ENCODE measurements at regions not wholly inside any gene's neighbourhood (a gene's known extent, or its start where the extent isn't known, plus 50 kb on each side); places are given as distances from the start of the nearest gene placed in this dataset.

GRCh38 chr6:111973927-111974639 lies 79.8 kb upstream of the CCN6 start:
- no peak overlapping the region for H3K4me3 ChIP-seq (ENCODE audit: low read depth, low read length)
- POLR2A ChIA-PET, result interaction anchor here (1.4 to 2.6 kb wide), 2 partner anchors 11 to 49 kb away, joined by 4 to 12 read pairs; no protein-coding TSS in a partner anchor
- CTCF ChIA-PET, result interaction anchor here (1.0 to 3.8 kb wide), 6 partner anchors 9 to 68 kb away, joined by 4 to 18 read pairs (median 7); no protein-coding TSS in a partner anchor
- no peak for TF ChIP-seq CTCF (IDR thresholded peaks at IDR 0.05; ENCODE audit: insufficient read depth, low read length, missing control alignments)
- no peak for DNase-seq (ENCODE audit: low read depth, low spot score)

GRCh38 chr6:111975466-111975865 lies 78.4 kb upstream of the CCN6 start:
- H3K4me3 ChIP-seq (ENCODE audit: low read depth, low read length), result no peak overlapping the region
- no peak for TF ChIP-seq CTCF (IDR thresholded peaks at IDR 0.05; ENCODE audit: insufficient read depth, low read length, missing control alignments)
- no peak for DNase-seq (ENCODE audit: low read depth, low spot score)
- ChIA-PET POLR2A (no interaction called here), CTCF (interaction anchor here (1.6 to 3.8 kb wide), 2 partner anchors 13 to 67 kb away, joined by 5 to 18 read pairs; no protein-coding TSS in a partner anchor)

GRCh38 chr6:111976139-111976538 lies 77.8 kb upstream of the CCN6 start:
- ChIA-PET POLR2A (no interaction called here), CTCF (no interaction called here)
- DNase-seq (ENCODE audit: low read depth, low spot score), result no peak
- TF ChIP-seq CTCF (IDR thresholded peaks at IDR 0.05; ENCODE audit: insufficient read depth, low read length, missing control alignments), result no peak
- no peak overlapping the region for H3K4me3 ChIP-seq (ENCODE audit: low read depth, low read length)

- DNase-seq (ENCODE audit: low read depth, low spot score), result no peak
- H3K4me3 ChIP-seq (ENCODE audit: low read depth, low read length), result no peak overlapping the region
- CTCF ChIA-PET, result interaction anchor here (1.5 to 1.9 kb wide), 2 partner anchors 65 to 268 kb away, joined by 3 to 7 read pairs; no protein-coding TSS in a partner anchor
- POLR2A ChIA-PET, result no interaction called here
- TF ChIP-seq CTCF (IDR thresholded peaks at IDR 0.05; ENCODE audit: insufficient read depth, low read length, missing control alignments), result no peak
Measured at GRCh38 chr6:111978532-111979149, 75.3 kb upstream of the CCN6 start.

- DNase-seq (ENCODE audit: low read depth, low spot score), result no peak
- ChIA-PET CTCF (no interaction called here), POLR2A (no interaction called here)
- TF ChIP-seq CTCF (IDR thresholded peaks at IDR 0.05; ENCODE audit: insufficient read depth, low read length, missing control alignments), result no peak
- H3K4me3 ChIP-seq (ENCODE audit: low read depth, low read length), result no peak overlapping the region
Measured at GRCh38 chr6:111979633-111980032, 74.3 kb upstream of the CCN6 start.

- no peak overlapping the region for H3K4me3 ChIP-seq (ENCODE audit: low read depth, low read length)
- POLR2A ChIA-PET, result no interaction called here
- no peak for DNase-seq (ENCODE audit: low read depth, low spot score)
- TF ChIP-seq CTCF (IDR thresholded peaks at IDR 0.05; ENCODE audit: insufficient read depth, low read length, missing control alignments), result no peak
- CTCF ChIA-PET, result no interaction called here
Measured at GRCh38 chr6:111980143-111980542, 73.8 kb upstream of the CCN6 start.
